ENCODE measurements at regions not wholly inside any gene's neighbourhood (a gene's known extent, or its start where the extent isn't known, plus 50 kb on each side); places are given as distances from the start of the nearest gene placed in this dataset.
"Not testable (repeated sequence)": the region's sequence is repeated elsewhere in the genome, so short reads cannot be mapped to it uniquely, and the experiment has no call there.

DNA sequence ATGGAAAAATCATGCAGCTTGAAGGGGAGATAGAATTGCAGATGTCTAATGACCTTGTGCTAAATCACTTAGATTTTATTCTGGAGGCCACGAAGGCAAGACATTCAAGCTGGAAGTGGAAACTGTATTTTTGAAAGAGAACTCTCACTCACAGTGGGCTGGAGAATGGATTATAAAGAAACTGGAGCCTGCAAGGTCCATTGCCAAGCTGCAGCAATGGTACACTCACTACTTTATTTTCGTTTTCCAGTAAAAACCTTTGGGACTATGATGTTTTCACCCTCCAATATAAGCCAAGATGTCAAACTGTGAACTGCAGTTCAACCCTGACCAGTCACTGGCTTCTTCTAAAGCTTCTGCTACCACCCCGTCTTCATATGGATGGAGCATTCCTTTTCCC, 62.0 kb downstream of the SKIDA1 start:
- no peak for DNase-seq (ENCODE audit: low read depth in 1 of 2, low spot score in 1 of 2)

DNA sequence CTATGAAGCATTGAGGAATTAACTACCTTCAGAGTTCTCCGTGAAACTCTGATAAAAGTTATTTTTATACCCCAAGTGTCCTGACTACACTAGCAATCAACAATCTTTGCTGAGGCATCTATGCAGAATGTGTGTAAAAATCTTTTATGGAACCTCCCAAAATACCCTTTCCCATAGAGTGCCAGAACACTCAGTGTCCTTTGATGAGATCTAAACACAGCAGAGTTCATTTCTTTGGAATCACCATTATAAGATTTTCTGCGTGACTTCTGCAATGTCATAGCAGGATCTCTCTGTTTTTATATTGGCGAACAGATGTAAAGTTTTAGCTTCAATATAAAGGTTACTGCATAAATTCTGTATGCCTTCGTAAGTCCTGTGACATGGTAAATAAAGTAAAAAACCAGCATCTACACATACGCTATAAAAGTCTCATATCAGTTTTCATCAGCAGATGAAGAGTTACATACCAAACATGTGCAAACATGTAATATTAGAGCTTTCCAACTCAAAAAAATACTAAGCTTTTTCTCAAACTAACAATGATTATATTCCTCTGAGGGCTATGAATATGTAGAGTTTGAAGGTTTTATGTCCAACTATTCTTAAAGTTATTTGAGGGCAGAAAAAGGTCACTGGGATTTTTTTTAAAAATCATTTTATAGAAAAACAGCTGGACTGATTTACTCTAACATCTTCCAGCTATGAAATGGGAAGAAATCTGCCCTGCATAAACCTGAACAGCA, 67.2 kb downstream of the SKIDA1 start:
- no peak for DNase-seq (ENCODE audit: low read depth in 1 of 2, low spot score in 1 of 2)

DNA sequence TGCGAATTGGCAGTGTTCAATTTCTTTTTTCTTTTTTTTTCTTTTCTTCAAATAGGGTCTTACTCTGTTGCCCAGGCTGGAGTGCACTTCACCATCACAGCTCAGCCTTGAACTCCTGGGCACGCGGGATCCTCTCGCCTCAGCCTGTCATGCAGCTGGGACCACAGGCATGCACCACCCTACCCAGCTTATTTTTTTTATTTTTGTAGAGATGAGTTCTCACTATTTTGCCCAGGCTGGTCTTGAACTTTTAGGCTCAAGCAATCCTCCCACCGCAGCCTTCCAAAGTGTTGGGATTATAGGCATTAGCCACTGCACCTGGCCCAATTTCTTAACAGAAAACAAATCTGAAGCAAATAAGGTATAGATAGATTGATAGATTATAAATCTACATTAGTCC, 69.3 kb downstream of the SKIDA1 start:
- DNase-seq (ENCODE audit: low read depth in 1 of 2, low spot score in 1 of 2): no peak

DNA sequence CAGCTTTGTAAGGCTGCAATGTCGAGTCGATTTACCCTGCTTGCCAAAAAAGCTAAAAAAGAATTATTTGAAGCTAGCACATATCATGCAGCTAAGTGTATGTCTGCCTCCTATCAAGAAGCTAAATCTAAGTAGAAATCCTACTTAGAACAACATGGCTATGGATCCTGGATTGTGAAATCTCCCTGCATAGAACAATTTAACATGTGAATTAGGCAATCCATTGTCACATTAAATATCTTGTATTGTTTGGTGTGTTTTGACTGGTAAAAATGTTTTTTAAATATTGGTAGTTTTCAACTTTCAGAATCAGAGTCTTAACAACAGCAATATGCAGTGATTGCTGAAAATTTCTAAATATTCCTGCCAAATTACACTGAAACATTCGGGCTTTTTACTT, 73.3 kb downstream of the SKIDA1 start:
- DNase-seq (ENCODE audit: low read depth in 1 of 2, low spot score in 1 of 2): no peak

DNA sequence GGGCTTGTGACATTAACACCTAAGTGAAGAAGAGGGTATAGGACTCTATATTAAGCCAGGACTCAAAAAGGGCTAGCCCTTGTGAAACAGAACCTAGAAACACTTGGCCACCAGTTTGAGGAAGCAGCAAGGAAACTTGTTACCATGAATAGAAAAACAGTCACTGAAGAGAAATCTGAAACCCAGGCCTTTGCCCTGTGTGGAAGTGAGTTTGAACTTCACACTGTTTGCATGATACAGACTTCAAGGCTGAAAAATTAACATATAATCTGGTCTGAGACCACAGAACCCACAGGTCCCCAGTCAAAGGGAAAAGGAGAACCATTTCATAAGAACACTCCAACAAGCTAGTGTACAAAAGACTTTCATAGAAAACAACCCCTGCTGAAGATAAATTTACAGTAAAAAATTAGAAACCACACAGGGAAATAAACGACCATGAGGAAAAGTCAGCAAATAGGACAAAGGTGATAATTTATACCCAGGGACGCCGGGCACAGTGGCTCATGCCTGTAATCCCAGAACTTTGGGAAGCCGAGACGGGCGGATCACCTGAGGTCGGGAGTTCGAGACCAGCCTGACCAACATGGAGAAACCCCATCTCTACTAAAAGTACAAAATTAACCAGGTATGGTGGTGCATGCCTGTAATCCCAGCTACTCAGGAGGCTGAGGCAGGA, 76.1 kb downstream of the SKIDA1 start:
- no peak for DNase-seq (ENCODE audit: low read depth in 1 of 2, low spot score in 1 of 2)

DNA sequence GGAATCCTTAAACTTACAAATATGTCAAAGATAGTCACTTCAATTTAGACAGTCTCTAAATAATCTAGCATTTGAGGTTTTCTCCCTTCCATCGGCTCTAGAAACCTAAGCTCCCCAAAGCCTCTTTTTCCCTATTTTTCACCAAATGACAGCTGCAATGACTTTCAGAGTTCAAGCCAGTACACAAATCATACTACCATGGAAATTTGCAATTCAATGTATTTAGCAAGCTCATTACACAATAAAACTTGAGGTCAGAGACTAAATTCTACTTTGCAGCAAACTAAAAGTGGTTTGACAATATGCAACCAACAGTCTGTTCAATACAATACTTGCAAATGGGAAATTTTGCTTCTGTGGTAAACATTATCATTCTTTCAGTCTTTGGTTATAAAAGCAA, 80.3 kb downstream of the SKIDA1 start:
- no peak for DNase-seq (ENCODE audit: low read depth in 1 of 2, low spot score in 1 of 2)

DNA sequence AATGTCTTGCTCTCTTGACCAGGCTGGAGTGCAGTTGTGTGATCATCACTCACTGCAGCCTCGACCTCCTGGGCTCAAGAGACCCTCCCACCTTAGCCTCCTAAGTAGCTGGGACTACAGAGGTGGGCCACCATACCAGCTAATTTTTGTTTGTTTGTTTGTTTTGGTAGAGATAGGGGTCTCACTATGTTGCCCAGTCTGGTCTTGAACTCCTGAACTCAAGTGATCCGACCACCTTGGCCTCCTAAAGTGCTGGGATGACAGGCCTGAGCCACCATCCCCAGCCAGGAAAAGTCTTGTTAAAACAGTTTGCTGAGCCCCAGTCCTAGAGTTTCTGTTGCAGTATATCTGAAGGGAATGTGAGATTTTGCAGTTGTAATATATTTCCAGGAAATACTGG, 83.9 kb downstream of the SKIDA1 start:
- DNase-seq (ENCODE audit: low read depth in 1 of 2, low spot score in 1 of 2): no peak

DNA sequence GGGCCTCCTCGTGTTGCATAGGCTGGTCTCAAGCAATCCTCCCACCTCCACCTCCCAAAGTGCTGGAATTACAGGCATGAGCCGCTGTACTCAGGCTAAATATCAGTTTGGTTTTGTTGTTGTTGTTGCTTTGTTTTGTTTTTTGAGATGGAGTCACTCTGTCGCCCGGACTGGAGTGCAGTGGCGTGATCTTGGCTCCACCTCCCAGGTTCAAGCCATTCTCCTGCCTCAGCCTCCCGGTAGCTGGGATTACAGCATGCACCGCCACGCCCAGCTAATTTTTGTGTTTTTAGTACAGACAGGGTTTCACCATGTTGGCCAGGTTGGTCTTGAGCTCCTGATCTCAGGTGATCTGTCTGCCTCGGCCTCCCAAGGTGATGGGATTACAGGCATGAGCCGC, 86.6 kb downstream of the SKIDA1 start:
- not testable (repeated sequence) for DNase-seq (ENCODE audit: low read depth in 1 of 2, low spot score in 1 of 2)

DNA sequence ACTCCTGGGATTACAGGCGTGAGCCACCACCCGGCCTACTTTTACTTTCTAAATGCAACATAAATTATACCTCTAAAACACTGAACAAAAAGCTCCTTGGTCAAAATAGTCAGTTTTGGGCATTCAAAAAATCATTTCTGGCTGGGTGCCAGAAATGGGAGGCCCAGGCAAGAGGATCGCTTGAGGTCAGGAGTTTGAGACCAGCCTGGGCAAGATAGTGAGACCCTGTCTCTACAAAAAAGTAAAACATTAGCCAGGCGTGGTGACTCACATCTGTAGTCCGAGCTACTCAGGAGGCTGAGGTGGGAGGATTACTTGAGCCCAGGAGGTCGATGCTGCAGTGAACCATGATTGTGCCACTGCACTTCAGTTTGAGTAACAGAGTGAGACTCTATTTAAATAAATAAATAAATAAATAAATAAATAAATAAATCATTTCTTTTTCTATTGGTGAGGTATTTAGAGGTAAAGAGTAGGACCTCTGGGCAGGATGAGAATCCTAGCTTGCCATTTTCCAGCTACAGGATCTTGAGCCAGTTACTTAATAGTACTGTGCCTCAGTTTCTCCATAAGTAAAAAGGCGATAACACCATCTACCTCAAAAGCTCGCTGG, 87.6 kb downstream of the SKIDA1 start:
- no peak for DNase-seq (ENCODE audit: low read depth in 1 of 2, low spot score in 1 of 2)

DNA sequence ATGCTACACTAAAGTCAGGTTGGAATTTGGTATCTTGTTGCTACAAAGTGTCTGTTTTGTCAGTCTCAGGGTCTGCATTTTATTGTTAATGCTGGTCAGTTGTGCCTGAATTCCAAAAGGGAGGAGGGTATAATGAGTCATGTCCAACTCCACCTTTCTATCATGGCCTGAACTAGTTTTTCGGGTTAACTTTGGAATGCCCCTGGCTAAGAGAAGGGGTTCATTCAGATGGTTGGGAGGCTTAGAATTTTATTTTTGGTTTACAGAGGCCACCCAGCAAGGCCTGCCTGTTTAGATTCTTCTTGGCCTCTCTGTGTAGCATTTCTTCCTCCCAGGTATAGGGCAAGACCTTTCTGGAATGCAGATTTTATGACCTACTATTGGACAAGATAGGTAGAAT, 93.2 kb downstream of the SKIDA1 start:
- DNase-seq (ENCODE audit: low read depth in 1 of 2, low spot score in 1 of 2): no peak

DNA sequence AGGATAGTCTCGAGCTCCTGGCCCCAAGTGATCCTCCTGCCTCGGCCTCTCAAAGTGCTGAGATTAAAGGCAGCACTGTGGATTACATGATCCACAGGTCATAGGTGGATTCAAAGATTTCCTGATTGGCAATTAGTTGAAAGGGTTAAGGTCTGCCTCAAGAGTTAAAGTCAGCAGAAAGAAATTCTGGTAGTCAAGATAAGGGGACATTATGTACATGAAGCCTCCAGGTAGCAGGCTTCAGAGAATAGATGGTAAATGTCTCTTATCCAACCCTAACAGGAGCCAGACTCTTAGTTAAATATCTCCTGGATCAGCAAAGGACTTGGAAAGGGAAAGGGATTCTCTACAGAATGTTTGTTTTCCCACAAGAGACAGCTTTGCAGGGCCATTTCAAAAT, 93.7 kb downstream of the SKIDA1 start:
- DNase-seq (ENCODE audit: low read depth in 1 of 2, low spot score in 1 of 2): no peak

DNA sequence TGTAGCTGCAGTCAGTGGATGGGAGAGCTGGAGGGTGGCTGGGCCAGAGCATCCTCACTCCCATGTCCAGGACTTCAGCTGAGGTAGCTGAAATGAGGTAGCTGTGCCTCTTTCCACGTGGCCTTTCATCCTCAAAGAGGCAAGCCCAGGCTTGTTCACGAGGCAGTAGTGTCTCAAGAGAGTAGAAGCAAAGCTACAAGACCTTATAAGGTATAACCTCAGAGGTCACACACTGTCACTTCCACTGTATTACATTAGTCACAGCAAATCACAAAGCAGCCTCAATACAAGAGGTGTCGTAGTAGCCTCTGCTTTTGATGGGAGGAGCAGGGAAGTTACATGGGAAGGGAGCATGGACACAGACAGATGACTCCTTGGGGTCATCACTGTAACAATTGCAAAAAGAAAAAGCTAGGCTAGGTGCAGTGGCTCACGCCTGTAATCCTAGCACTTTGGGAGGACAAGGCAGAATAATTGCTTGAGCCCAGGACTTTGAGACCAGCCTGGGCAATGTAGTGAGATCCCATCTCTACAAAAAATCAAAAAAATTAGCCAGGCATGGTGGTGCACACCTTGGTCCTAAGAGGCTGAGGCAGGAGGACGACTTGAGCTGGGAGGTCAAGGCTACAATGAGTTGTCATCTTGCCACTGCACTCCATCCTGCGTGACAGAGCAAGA, 97.5 kb downstream of the SKIDA1 start:
- DNase-seq (ENCODE audit: low read depth in 1 of 2, low spot score in 1 of 2): no peak

DNA sequence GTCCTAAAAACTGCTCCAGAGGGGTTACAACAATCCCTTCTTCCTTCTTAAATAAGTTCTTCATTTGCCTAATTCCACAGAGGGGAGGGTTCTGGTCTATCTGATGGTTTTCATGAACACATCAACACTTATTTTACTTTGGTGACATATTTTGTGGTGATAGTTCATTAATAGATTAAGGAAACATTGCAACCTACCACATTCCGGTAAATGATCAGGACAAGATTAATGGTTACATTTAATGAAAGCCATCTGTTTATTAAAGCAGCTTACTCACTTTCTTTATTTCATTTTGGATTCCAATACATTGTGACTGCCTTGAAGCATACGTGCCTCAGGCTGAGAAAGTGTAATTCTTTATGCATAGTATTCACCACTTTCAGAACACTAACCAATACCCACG, 101.0 kb downstream of the SKIDA1 start:
- DNase-seq (ENCODE audit: low read depth in 1 of 2, low spot score in 1 of 2): no peak

DNA sequence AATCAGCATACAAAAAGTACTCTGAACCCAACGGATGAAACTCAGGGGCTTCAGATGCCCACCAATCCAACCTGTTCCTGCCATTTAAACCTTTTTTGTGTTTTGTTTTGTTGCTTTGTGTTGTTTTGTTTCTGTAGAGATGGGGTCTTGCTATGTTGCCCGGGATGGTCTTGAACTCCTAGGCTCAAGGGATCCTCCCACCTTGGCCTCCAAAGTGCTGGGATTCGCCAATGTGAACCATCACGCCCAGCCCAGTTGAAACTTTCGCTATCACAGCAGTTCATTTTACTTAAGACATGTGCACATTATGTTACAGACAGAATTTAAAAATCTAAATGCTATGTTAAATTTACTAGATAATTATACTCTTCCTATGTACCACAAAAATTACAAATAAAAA, 101.6 kb downstream of the SKIDA1 start:
- no peak for DNase-seq (ENCODE audit: low read depth in 1 of 2, low spot score in 1 of 2)

DNA sequence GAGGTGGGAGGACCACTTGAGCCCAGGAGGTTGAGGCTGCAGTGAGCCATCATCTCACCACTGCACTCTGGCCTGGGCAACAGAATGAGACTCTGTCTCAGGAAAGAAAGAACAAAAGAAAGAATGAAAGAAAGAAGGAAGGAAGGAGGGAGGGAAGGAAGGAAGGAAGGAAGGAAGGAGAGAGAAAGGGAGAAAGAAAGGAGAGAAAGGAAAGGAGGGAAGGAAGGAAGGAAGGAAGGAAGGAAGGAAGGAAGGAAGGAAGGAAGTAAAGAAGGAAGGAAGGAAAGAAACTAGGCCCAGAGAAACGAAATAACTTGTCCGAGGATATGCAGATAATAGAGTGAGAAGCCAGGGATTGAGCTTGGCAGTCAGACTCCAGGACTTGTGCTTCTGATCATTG, 102.1 kb downstream of the SKIDA1 start:
- no peak for DNase-seq (ENCODE audit: low read depth in 1 of 2, low spot score in 1 of 2)

DNA sequence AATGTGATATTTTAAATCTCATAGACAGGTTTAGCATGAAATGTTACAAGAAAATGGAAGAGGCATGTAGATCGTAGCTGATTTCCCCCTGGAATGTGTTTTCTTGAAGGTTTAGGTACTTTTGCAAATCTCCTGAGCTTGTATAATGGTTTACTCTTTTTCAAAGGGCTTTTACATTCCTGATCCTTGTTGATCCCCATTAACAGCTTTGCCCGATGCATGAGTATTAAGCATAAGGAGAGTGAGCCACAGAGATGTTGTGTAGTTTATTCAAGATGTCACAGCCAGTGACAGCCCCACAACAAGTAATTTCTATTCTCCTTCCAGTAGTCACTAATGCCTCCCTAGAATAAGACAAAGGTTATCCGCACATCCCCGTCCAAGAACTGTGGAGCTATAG, 103.7 kb downstream of the SKIDA1 start:
- DNase-seq (ENCODE audit: low read depth in 1 of 2, low spot score in 1 of 2): no peak

DNA sequence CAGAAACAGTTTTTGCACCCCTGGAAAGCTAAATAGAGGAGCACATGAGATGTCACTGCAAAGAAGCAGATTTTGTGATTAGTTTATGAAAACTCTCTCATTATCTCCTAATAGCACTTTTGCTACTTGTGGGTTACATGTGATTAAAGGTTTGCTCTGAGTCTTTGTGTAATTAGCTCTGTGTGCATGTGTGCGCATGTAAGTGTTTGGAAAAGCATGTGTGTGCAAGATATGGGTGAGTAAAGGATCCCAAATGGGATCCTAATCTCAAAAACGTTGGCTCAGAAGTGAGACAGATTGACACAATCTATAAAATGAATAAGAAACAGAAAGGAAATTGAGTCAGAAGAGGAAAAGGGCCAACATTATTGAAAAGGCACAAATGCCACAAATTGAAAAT, 104.5 kb downstream of the SKIDA1 start:
- no peak for DNase-seq (ENCODE audit: low read depth in 1 of 2, low spot score in 1 of 2)

DNA sequence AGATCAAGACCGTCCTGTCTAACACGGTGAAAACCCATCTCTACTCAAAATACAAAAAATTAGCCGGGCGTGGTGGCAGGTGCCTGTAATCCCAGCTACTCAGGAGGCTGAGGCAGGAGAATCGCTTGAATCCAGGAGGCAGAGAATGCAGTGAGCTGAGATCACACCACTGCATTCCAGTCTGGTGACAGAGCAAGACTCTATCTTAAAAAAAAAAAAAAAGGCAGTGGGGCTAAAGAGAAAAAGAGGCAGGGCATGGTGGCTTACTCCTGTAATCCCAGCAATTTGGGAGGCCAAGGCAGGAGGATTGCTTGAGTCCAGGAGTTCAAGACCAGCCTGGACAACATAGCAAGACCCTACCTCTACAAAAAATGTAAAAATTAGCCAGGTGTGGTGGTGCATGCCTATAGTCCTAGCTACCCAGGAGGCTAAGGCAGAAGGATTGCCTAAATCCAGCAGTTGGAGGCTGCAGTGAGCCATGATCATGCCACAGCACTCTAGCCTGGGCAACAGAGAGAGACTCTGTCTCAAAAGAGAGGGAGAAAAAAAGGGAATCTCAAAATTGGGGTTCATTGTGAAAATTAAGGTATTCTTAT, 106.4 kb downstream of the SKIDA1 start:
- DNase-seq (ENCODE audit: low read depth in 1 of 2, low spot score in 1 of 2): not testable (repeated sequence)

DNA sequence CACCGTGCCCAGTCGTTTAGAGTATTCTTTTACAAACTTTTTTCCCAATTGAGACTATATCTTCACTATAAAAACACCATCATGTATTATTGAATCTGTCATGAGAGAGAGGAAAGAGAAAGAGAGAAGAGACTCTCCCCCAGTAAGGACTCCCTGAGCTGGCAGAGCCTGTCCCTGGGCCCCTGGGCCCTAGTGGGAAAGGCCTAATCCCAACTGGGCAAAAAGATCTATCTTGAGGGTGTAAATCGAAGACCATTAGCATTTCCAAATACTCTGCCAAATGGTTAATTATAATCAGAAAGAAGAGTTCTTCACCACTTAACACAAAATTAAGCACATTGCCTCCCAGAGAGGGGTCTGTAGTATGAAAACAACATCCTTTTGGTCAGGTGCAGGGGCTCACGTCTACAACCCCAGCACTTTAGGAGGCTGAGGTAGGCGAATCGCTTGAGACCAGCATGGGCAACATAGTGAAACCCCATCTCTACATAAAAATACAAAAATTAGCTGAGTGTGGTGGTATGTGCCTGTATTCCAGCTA, 108.2 kb downstream of the SKIDA1 start:
- DNase-seq (ENCODE audit: low read depth in 1 of 2, low spot score in 1 of 2): no peak

DNA sequence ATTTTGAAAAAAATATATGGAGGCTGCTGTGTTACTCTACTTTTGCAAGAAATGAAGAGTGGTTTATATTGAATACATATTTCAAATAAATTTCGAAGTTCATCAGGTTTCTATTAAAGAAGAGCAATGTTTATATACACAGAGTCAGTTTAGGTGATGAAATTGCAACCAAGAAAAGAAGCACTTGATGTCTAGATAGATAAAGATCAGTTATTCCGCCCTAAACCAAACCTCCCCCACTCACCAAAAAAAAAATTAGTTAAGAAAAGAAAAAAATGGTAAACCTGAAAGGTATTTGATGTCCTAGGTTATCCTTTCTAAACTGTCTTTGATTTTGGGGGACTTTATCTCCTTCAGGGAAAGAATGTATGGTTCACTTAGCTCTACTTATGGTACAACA, 111.8 kb downstream of the SKIDA1 start:
- no peak for DNase-seq (ENCODE audit: low read depth in 1 of 2, low spot score in 1 of 2)

DNA sequence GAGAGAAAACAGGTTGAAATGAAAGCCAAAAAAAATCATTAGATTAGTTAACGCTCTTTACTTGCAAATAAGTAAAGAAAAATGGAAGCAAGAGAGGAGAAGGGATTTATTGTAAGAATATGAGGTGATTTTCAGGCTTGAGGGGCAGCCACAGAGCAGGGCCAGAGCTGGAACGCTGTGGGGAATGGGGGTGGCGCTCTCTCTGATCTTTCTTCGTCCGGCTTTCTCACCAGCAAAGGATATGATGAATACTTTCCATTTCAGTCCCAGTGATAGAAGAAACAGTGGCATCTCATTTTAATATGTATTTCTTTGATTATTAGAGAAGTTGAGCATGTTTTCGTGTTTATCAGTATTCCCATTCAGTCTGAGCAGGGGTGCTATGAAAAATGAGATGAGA, 112.2 kb downstream of the SKIDA1 start:
- DNase-seq (ENCODE audit: low read depth in 1 of 2, low spot score in 1 of 2): no peak
